ENCODE measurements at regions not wholly inside any gene's neighbourhood (a gene's known extent, or its start where the extent isn't known, plus 50 kb on each side); places are given as distances from the start of the nearest gene placed in this dataset.

GRCh38 chr4:159598602-159599001 lies 495.7 kb downstream of the RAPGEF2 start:
- H3K4me3 ChIP-seq (ENCODE audit: low read depth, low read length) = no peak overlapping the region
- no peak for TF ChIP-seq CTCF (IDR thresholded peaks at IDR 0.05; ENCODE audit: low read depth, low read length)

GRCh38 chr4:159600061-159600460 lies 497.2 kb downstream of the RAPGEF2 start:
- no peak overlapping the region for H3K4me3 ChIP-seq (ENCODE audit: low read depth, low read length)
- TF ChIP-seq CTCF (IDR thresholded peaks at IDR 0.05; ENCODE audit: low read depth, low read length) = no peak

GRCh38 chr4:159604781-159605180 lies 501.9 kb downstream of the RAPGEF2 start:
- TF ChIP-seq CTCF (IDR thresholded peaks at IDR 0.05; ENCODE audit: low read depth, low read length) = no peak
- H3K4me3 ChIP-seq (ENCODE audit: low read depth, low read length) = no peak overlapping the region

- TF ChIP-seq CTCF (IDR thresholded peaks at IDR 0.05; ENCODE audit: low read depth, low read length) = no peak
- no peak overlapping the region for H3K4me3 ChIP-seq (ENCODE audit: low read depth, low read length)
Observed at GRCh38 chr4:159606835-159607234, 504.0 kb downstream of the RAPGEF2 start.

- TF ChIP-seq CTCF (IDR thresholded peaks at IDR 0.05; ENCODE audit: low read depth, low read length) = no peak
- H3K4me3 ChIP-seq (ENCODE audit: low read depth, low read length) = no peak overlapping the region
Observed at GRCh38 chr4:159607809-159608208, 504.9 kb downstream of the RAPGEF2 start.

- no peak for TF ChIP-seq CTCF (IDR thresholded peaks at IDR 0.05; ENCODE audit: low read depth, low read length)
- no peak overlapping the region for H3K4me3 ChIP-seq (ENCODE audit: low read depth, low read length)
Observed at GRCh38 chr4:159608436-159608835, 505.6 kb downstream of the RAPGEF2 start.

GRCh38 chr4:159632031-159632430 lies 529.2 kb downstream of the RAPGEF2 start:
- no peak overlapping the region for H3K4me3 ChIP-seq (ENCODE audit: low read depth, low read length)
- TF ChIP-seq CTCF (IDR thresholded peaks at IDR 0.05; ENCODE audit: low read depth, low read length) = no peak
